ENCODE measurements at regions not wholly inside any gene's neighbourhood (a gene's known extent, or its start where the extent isn't known, plus 50 kb on each side); places are given as distances from the start of the nearest gene placed in this dataset.

DNA sequence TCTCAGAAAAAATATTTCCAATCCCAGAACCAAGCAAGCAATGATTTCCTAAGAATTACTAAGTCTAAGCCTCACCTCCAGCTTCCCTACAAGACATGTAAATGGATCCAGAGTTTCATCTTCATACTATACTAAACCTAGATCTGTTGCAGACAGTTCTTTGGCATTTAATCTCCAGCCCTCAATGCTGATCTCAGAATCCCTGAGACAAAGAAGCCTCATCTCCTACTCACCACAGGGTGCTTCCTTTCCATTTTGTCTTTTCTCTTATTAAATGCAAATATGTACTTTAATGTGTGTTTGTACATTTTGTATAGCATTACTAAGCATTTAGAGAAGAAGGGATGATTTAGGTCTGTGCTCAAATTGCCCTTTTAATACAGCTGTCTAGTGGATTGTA lies 954.9 kb downstream of the TDRD15 start:
- no peak overlapping the region for H2AFZ ChIP-seq (ENCODE audit: low read depth, low read length, poor library complexity, severe bottlenecking)
- no peak overlapping the region for H3K9ac ChIP-seq (ENCODE audit: low read length)
- TF ChIP-seq, protein P1, sequence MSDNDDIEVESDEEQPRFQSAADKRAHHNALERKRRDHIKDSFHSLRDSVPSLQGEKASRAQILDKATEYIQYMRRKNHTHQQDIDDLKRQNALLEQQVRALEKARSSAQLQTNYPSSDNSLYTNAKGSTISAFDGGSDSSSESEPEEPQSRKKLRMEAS (IDR thresholded peaks at IDR 0.05), result no peak
- TF ChIP-seq EZH2 (IDR thresholded peaks at IDR 0.05), result no peak
- TF ChIP-seq YY1 (IDR thresholded peaks at IDR 0.05; ENCODE audit: extremely low read depth, insufficient replicate concordance, low read depth, low read length), result no peak
- no peak for TF ChIP-seq ZBTB33 (IDR thresholded peaks at IDR 0.05; ENCODE audit: extremely low read depth, insufficient replicate concordance, low read length)
- no peak for TF ChIP-seq ZFX (IDR thresholded peaks at IDR 0.05)
- TF ChIP-seq, protein P2, sequence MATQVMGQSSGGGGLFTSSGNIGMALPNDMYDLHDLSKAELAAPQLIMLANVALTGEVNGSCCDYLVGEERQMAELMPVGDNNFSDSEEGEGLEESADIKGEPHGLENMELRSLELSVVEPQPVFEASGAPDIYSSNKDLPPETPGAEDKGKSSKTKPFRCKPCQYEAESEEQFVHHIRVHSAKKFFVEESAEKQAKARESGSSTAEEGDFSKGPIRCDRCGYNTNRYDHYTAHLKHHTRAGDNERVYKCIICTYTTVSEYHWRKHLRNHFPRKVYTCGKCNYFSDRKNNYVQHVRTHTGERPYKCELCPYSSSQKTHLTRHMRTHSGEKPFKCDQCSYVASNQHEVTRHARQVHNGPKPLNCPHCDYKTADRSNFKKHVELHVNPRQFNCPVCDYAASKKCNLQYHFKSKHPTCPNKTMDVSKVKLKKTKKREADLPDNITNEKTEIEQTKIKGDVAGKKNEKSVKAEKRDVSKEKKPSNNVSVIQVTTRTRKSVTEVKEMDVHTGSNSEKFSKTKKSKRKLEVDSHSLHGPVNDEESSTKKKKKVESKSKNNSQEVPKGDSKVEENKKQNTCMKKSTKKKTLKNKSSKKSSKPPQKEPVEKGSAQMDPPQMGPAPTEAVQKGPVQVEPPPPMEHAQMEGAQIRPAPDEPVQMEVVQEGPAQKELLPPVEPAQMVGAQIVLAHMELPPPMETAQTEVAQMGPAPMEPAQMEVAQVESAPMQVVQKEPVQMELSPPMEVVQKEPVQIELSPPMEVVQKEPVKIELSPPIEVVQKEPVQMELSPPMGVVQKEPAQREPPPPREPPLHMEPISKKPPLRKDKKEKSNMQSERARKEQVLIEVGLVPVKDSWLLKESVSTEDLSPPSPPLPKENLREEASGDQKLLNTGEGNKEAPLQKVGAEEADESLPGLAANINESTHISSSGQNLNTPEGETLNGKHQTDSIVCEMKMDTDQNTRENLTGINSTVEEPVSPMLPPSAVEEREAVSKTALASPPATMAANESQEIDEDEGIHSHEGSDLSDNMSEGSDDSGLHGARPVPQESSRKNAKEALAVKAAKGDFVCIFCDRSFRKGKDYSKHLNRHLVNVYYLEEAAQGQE (IDR thresholded peaks at IDR 0.05; ENCODE audit: low read depth), result no peak
- TF ChIP-seq SIN3A (IDR thresholded peaks at IDR 0.05; ENCODE audit: low read depth), result no peak
- no peak for TF ChIP-seq EZH2phosphoT487 (IDR thresholded peaks at IDR 0.05; ENCODE audit: borderline replicate concordance)
- no peak for TF ChIP-seq ELF1 (IDR thresholded peaks at IDR 0.05; ENCODE audit: borderline replicate concordance, low read depth)
- no peak for TF ChIP-seq SP1 (IDR thresholded peaks at IDR 0.05; ENCODE audit: low read depth)
- H3K4me3 ChIP-seq (replicated peaks in 1 of 2; ENCODE audit: low read depth in 1 of 2, low read length in 2 of 2), result no peak overlapping the region
- no TSS peak for BruUV-seq (replicated peaks)
- ChIA-PET POLR2A (no interaction called here), RAD21 (ENCODE audit: low non-redundant PET in 1 of 2, low total read pairs in 2 of 2, uncharacterized antibody in 2 of 2, unreplicated experiment in 2 of 2) (no interaction called here), CTCF (no interaction called here)
- ATAC-seq (no peak), DNase-seq (ENCODE audit: low read depth, low spot score) (no peak)
- H3K36me3 ChIP-seq (ENCODE audit: control insufficient read depth in 1 of 2, insufficient read depth in 2 of 2, low read length in 2 of 2), result no peaks in the 10 kb centered on the region
- H3K27ac ChIP-seq (ENCODE audit: low read depth, low read length), result no peak overlapping the region
- peaks cover 9 to 11% of the 10 kb centered on the region in 2 experiments; a peak in 2 of 4 replicates for H3K9me3 ChIP-seq (ENCODE audit: control insufficient read depth in 1 of 2, insufficient read depth in 1 of 2, low read depth in 1 of 2, low read length in 2 of 2)
- no peak overlapping the region for H3K4me2 ChIP-seq (ENCODE audit: low read length)
- no peaks in the 10 kb centered on the region for H3K4me1 ChIP-seq (ENCODE audit: control insufficient read depth in 1 of 2, insufficient read depth in 2 of 2, low read length in 2 of 2)
- intact Hi-C loops (cut with micrococcal nuclease), result no loop called here
- H4K20me1 ChIP-seq (ENCODE audit: insufficient read depth), result no peaks in the 10 kb centered on the region; the same call in 1 of the 2 replicates
- no peaks in the 10 kb centered on the region for H3K27me3 ChIP-seq (ENCODE audit: insufficient read depth, low read length)
- H3K9me2 ChIP-seq (ENCODE audit: insufficient read depth), result no peaks in the 10 kb centered on the region
- no peaks in the 10 kb centered on the region for H3K79me2 ChIP-seq (ENCODE audit: insufficient read depth, low read length)
